G401 (cell line): ENCODE measurements at regions not wholly inside any gene's neighbourhood (a gene's known extent, or its start where the extent isn't known, plus 50 kb on each side); places are given as distances from the start of the nearest gene placed in this dataset.

ENCODE experiments used
- DNase-seq: peaks from one replicate; pipeline ENCODE4 v3.0.0-alpha.2; 2015; ENCODE audit warnings: low spot score
- in situ Hi-C: cut with HindIII; loops from 2 replicates; pipeline ENCODE4 v1.10.0; 2016; ENCODE audit warnings: low sequenced_read_pairs, mixed read lengths

DNA sequence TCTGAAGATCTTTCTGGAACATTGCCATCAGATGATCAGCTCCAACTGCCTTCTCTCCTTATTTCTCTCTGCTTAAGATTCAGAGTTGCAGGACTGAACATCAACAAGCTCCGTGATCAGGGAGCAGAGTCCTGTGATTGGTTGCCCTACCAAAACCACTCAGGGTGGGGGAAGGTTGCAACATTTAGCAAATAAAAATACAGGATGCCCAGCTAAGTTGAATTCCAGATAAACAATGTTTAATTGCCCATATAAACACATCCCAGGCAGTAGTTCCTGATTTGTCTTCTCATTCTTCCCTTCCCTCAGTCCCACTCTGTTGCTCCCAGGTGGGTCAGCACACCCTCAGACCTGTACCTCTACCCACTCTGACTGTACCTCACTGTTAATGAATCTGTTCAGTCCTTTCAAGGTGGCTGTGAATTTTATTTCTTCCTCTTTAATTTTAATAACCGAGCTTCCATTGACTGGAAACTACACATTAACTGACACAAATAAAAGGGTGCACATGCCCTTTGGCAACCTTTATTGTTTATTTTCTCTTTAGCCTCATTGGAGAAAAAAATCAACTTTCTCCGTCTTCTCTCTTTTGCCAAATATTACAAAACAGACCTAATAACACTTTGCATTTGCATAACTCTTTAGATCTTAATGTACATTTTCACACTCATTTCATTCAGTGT is 167.1 kb upstream of the PKDCC start:
- DNase-seq = no peak
- in situ Hi-C loops = no loop called here

GRCh38 chr2:41881249-41881648 is 166.6 kb upstream of the PKDCC start:
- in situ Hi-C loops = no loop called here
- no peak for DNase-seq

GRCh38 chr2:41884718-41885117 is 163.1 kb upstream of the PKDCC start:
- in situ Hi-C loops = no loop called here
- DNase-seq = no peak

DNA sequence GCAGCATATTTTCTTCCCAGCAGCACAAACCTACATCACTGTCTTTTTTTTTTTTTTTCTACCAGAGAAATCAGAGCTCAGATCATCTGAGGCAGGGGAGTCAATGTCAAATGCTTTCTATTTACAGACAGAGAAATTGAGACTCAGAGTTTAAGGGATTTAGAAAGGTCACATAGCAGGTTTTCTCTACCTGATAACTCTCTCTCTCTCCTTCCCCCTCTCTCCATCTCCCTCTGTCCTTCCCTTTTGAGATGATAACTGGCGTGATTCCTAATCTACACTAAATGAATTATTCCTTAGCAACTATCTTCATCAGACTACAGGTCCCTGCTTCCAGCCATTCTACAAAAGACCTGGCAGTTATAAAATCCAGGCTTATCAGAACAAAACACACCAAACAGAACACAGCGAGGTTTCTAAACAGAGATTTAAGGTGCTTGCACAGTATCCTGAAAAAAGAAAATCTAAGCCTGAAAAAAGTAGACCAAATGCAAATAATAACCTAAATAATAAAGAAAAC is 161.6 kb upstream of the PKDCC start:
- DNase-seq = no peak

DNA sequence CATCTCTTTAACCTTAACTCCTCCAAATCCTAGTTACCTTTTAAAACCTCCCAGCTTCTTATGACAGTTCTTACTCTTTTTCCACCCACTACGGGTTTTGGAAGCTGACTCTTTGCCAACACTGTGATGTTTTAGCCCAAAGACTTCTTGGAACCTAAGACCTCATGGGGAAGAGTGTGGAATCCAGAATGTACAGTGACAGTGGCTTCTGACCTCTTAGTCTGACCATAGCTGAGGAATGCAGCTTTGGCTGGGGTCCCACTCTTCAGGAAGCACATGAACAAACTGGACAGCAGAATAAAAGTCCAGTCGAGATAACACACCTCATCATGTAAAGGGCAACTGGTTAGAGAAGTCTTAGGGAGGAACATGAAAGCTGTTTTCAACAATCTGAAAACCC is 161.1 kb upstream of the PKDCC start:
- in situ Hi-C loops = no loop called here
- DNase-seq = no peak

More for the DNA sequence above, 161.6 kb upstream of the PKDCC start:
- in situ Hi-C loops = no loop called here

DNA sequence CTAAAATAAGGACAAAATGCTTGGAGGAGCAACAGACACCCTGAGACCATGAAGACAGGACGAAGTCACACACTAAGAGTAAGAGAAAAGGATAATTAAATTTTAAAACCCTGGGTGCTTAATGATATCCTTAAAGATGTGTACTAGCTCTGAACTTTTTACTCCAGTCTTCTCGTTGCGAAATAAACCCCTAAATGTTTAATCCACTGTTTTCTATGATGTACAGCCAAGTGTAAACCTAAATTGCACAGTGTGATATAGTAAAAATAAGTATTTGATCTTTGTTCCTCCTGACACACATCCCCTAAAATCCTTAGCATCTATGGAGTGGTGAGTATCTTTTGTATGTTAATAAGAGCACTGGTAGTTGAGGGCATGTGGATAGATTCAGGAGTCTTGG is 157.5 kb upstream of the PKDCC start:
- no peak for DNase-seq
- in situ Hi-C loops = no loop called here

DNA sequence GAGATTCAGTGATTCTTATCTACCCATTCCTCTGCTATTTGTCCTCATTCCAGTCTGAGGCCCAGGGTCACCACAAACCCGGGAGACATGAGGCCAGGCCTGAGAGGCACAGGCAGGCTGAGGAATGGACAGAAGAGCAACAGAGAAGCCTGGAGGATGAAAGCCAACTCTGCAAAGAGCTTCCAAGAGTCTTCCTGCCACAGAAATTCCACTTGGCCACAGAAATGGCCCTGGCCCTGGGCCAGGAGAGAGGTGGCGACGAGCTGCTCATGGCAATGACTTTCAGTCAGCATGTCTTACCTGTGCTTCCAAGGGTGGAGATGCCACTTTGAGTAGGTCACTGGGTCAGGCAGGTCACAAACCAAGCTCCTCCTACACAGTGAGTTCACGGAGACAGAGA is 155.3 kb upstream of the PKDCC start:
- no peak for DNase-seq
- in situ Hi-C loops = no loop called here

DNA sequence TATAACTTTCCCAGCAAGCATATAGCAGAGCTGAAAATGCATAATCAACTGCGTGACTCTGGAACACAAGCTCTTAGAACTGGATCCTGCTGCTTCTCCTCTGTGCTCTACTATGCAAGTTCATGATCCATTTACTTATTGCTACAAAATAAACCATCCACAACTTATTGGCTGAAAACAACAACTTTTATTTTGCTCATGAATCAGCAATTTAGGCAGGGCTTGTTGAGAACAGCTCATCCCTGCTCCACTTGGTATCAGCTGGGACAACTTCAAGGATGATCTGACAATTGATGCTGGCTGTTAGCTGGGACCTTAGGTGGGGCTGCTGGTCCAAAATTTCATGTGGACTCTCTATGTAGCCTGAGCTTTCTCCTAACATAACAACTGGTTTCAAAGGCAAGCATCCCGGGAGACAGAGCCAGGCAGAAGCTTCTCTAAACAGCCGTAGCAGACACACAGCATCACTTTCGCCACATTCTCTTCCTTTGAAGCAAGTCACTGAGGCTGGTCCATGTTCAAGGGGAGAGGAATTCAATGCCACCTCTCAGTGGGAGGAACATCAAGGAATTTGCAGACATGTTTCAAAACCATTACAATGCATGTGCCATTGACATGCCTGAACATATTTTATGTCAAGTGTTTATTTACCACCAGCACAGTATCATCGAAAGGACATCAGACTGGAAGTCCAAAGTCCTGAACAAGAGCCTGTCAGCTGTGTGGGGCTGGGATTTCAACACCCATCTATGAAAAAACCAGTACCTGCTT is 153.1 kb upstream of the PKDCC start:
- in situ Hi-C loops = no loop called here
- no peak for DNase-seq

GRCh38 chr2:41895334-41895664 is 152.5 kb upstream of the PKDCC start:
- in situ Hi-C loops = no loop called here
- DNase-seq = no peak

- DNase-seq = no peak
- in situ Hi-C loops = no loop called here
These were observed 151.5 kb upstream of the PKDCC start for GRCh38 chr2:41896186-41896846.

- in situ Hi-C loops = no loop called here
- no peak for DNase-seq
These were observed 148.6 kb upstream of the PKDCC start for GRCh38 chr2:41899189-41899588.

DNA sequence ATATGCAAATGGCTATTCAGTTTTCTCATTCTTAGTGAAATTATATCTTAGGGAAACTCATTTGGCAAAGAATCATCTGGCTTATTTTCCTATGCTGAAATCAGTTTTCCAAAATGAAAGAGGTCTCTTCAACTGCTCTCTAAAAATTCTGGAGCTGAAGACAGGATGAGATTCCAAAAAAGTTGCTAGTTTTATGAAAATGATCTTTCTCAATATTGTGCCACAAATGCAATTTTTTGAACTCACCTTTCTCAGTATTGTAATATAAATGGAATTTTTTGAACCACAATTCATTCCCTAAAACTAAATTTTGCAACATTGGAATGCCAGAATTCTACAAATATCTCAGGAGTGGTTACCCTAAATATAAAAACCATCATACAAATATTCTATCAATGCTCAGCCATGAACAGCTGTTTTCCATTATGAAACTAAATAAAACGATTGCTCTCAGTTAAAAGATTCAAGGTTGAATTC is 147.7 kb upstream of the PKDCC start:
- DNase-seq = no peak
- in situ Hi-C loops = no loop called here

DNA sequence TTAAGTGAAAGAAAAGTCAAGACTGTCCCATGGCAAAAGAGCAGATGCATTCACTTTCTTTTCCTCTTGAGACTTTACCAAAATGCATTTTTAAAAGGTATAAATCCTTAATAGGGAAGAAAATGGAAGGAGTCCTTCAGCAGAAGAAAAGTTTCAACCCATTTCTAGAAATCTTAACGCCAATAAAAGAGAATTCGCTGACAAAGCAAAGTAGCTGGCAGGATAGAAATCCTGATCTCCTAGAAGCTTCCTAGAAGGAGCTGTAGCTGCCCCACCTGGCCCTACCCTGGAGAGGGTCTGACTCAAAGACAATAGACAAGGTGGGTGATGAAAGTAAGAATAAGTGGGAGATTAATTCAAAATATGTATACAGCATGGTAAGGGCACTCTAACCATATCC is 144.9 kb upstream of the PKDCC start:
- no peak for DNase-seq
- in situ Hi-C loops = no loop called here

DNA sequence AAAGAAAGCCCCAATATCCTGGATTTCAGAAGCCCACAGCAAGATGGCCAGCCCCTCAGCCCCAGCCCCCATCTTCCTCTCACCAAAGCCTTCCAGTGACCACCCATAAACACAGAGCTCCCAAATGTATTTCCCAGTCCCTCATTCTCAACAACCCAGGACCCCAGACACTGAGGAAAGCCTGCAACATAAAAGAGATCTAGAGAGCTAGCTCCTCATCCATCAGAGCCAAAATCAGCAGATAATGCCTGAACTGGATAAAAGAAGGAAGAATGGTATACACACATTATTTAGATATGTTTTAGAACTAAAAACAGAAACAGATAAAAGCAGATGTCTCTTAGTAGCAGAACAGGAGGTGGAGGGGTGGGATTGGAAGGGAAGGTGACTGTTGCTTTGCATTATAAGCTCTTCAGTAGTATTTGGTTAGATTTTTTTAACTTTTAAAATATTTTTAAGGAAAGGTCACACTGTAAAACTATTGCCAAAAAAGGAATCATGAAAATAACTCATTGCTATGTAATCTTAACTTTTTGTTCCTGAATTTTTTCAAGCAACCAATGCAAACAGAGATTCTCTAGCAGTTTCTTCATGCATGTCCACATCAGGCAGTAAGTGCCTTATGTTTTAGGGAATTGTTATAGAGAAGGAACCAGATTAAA is 144.2 kb upstream of the PKDCC start:
- DNase-seq = no peak
- in situ Hi-C loops = no loop called here

- no peak for DNase-seq
- in situ Hi-C loops = no loop called here
These were observed 143.4 kb upstream of the PKDCC start for GRCh38 chr2:41904459-41904858.

GRCh38 chr2:41905597-41906337 is 142.1 kb upstream of the PKDCC start:
- no peak for DNase-seq
- in situ Hi-C loops = no loop called here

- in situ Hi-C loops = no loop called here
- DNase-seq = no peak
These were observed 141.5 kb upstream of the PKDCC start for GRCh38 chr2:41906338-41906725.

- no peak for DNase-seq
- in situ Hi-C loops = no loop called here
These were observed 140.7 kb upstream of the PKDCC start for GRCh38 chr2:41907141-41907540.

- no peak for DNase-seq
- in situ Hi-C loops = no loop called here
These were observed 140.0 kb upstream of the PKDCC start for GRCh38 chr2:41907771-41908207.
